ENCODE measurements at regions not wholly inside any gene's neighbourhood (a gene's known extent, or its start where the extent isn't known, plus 50 kb on each side); places are given as distances from the start of the nearest gene placed in this dataset.

DNA sequence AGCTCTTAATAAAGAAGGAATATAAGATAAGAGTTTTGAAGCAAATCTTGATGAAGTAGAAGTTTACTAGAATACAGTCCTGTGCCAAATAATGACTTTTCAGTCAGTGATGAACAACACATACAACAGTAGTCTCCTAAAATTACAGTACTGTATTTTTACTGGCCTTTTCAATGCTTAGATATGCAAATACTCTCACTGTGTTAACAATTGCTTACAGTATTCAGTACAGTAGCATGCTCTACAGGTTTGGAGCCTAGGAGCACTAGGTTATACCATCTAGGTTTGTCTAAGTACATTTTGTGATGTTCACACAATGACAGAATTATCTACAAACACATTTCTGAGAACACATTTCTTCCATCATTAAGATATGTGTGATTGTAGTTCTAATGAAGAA lies 316.7 kb upstream of the KLHL1 start:
- TF ChIP-seq POLR2A (IDR thresholded peaks at IDR 0.05) (no peak), EP300 (IDR thresholded peaks at IDR 0.05) (no peak)

All from sigmoid colon (tissue), 4 donors.